GM12865 (cell line): ENCODE measurements at regions not wholly inside any gene's neighbourhood (a gene's known extent, or its start where the extent isn't known, plus 50 kb on each side); places are given as distances from the start of the nearest gene placed in this dataset.

Experiments used
- DNase-seq: peaks from one replicate; pipeline ENCODE4 v3.0.0; 2010; ENCODE audit warnings: low read depth
- H3K4me3 ChIP-seq: 2 replicates; pipeline ENCODE4 v1.5.1; 2011; ENCODE audit warnings: mild to moderate bottlenecking, low read depth, low read length, control low read depth
- TF ChIP-seq, protein P1 (sequence below): IDR thresholded peaks from 2 replicates; pipeline ENCODE4 v1.5.1; 2011; ENCODE audit warnings: low read length, control low read depth, low read depth, inconsistent platforms; ENCODE audit not compliant: insufficient read depth; ENCODE audit errors: missing control alignments

DNA sequence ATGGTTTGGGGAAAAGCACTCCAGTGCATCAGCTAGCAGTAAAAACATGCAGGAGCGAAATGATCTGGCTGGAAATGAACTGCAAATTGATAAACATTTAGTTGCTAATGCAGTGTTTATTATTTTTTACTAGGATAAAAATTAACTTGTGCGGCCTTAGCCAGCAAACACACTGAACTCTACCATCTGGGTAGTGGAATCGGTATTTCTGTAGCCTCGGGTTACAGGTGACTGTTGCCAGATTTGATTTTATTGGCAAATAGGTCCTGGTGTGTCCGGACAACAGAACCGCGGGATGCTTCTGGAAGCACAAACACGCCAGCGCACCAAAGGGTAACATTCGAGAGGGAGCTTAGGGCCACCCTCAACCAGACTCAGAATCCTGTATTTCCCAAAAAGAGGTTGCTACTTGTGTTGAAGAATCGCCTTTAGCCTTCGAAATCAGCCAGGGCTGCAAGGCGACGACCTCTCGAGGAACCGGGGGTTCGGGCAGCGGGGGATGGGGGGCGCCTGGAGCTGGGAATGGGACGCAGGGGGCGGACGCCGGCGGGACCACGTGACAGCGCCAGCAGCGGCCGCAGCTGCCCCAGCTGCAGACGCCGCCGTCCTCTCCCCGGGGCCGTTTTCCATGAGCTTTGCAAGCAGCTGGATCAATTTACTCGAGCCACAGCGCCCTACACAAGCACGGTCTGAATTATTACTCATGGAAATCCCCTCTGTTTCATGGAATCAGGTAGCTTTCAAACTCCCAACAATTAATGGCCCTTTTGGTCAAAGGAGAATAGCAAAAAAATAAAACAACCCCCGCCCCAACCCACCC, 158.8 kb downstream of the TOMM20 start:
- TF ChIP-seq, protein P1, sequence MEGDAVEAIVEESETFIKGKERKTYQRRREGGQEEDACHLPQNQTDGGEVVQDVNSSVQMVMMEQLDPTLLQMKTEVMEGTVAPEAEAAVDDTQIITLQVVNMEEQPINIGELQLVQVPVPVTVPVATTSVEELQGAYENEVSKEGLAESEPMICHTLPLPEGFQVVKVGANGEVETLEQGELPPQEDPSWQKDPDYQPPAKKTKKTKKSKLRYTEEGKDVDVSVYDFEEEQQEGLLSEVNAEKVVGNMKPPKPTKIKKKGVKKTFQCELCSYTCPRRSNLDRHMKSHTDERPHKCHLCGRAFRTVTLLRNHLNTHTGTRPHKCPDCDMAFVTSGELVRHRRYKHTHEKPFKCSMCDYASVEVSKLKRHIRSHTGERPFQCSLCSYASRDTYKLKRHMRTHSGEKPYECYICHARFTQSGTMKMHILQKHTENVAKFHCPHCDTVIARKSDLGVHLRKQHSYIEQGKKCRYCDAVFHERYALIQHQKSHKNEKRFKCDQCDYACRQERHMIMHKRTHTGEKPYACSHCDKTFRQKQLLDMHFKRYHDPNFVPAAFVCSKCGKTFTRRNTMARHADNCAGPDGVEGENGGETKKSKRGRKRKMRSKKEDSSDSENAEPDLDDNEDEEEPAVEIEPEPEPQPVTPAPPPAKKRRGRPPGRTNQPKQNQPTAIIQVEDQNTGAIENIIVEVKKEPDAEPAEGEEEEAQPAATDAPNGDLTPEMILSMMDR: no peak
- DNase-seq: no peak
- H3K4me3 ChIP-seq: no peak overlapping the region

DNA sequence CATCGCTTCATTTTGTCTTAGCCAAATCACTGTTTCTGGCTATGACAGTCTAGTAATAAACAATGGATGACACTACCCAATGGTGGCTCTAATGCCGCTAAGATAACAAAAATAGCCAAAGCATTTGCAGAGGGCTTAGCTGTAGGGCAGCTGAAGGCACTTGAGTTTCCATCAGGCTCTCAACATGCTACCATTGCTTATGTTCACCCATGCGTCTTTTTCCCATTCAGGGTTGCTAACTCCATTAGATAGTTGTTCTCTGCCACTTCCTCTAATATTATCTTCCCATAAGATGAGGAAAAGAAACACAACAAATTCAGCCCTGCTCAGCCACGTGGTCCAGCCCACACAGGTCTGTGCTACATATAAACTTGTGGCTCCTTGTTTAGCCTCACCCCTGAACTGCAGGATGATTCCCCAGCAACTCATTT, 159.6 kb downstream of the TOMM20 start:
- H3K4me3 ChIP-seq: no peak overlapping the region
- DNase-seq: no peak
- TF ChIP-seq, protein P1: no peak

DNA sequence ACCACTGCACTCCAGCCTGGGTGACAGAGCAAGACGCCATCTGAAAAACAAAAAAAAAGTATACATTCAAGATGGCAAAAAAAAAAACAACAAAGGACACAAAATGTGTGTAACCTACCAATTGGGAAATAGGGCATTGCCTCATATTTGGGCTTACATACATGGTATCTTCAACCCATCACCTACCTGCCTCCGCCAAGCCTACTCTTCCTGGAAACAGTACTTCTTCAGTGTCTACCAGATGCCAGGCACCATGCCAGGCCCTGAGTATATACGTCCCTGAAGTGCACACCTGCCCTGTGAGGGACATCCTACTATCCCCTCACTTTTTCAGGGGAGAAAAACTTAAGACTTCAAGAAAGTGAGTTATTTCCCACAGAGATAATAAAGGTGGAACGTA, 160.2 kb downstream of the TOMM20 start:
- no peak for DNase-seq
- H3K4me3 ChIP-seq: no peak overlapping the region
- TF ChIP-seq, protein P1: no peak

DNA sequence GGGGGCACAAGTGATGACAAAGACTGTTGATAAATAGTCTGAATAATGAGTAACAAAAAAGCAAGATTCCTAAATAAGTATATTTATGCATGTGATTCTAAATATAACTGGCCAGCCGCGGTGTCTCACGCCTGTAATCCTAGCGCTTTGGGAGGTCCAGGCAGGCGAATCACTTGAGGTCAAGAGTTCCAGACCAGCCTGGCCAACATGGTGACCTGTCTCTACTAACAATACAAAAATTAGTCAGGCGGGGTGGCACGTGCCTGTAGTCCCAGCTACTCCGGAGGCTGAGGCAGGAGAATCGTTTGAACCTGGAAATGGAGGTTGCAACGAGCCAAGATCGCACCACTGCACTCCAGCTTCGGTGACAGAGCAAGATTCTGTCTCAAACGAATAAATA, 161.5 kb downstream of the TOMM20 start:
- no peak overlapping the region for H3K4me3 ChIP-seq
- DNase-seq: no peak
- TF ChIP-seq, protein P1: no peak

DNA sequence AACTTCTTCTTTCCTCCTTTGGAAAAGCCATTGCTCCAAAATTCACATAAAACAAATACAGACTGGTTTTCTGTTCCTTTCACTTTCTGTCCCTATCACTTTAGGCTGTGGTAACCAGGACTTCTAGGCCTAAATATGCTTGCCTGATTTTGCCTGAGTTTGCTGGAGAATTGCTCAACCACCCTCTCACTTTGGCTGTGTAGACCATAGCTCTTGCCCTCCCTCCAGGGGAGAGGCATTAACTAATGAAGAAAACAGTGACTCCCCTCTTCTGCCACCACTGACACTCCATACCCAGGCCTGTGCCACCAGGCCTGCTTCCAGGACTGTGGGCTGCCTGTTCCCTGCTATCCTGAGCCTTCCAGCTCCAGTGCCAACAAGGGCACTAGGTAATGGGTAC, 163.5 kb downstream of the TOMM20 start:
- no peak overlapping the region for H3K4me3 ChIP-seq
- DNase-seq: peak; percentile 22
- TF ChIP-seq, protein P1: no peak

DNA sequence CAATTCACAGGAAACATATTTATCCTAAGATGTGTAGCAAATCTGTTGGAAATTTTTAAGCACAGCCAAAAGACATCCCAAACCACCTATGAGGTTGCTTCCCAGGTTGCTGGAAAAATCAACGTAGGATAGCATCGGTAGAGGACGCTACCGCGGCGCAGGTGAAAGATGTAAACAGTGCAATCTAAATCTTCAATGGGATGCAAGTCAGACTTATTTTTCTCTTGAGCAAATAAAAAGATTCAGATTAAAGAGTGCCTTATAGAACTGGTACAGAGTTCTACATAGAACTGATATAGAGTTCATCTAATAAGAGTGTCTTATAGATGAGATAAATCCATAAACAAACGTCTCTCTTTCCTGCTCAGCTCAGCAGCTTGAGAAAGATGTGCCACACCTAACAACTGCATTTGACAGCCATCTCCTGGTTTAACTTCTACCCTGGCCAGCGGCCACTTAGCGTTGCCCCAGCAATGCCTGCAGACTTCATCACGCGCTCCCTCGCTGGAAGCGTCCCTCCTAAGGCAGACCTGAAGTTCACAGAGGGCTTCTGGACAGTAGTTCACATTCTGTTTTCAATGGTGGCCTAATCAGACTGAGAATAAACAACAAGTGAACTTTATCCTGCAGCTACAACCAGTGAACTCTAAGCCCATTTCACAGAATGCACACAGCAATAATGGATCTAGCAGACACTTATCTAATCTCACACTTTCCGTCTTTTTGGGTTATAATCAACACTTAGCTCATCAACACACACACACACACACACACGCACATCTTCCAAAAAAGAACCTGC, 164.5 kb downstream of the TOMM20 start:
- no peak for DNase-seq
- TF ChIP-seq, protein P1: no peak
- H3K4me3 ChIP-seq: peak overlapping the region; percentile 42
